ENCODE measurements at regions not wholly inside any gene's neighbourhood (a gene's known extent, or its start where the extent isn't known, plus 50 kb on each side); places are given as distances from the start of the nearest gene placed in this dataset.

DNA sequence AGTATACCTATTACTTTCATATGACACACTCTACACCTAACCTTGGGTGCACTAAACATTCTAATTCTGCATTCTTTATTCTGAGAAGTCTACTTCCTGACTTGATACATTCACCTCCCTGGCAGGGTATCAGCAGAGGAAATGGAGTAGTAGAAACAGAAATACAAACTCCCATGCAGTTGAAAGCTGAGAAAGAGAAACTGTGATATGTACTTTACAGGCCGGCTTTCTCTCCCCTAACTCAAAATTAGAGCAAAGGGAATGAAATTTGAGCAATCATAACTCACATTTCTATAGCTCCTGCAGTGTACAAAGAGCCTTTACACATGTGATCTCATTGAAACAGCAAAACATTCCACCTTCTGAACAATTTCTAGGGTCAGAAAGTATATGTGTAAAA lies 135.5 kb upstream of the COL8A1 start:
- no peak for DNase-seq (ENCODE audit: low read depth)

DNA sequence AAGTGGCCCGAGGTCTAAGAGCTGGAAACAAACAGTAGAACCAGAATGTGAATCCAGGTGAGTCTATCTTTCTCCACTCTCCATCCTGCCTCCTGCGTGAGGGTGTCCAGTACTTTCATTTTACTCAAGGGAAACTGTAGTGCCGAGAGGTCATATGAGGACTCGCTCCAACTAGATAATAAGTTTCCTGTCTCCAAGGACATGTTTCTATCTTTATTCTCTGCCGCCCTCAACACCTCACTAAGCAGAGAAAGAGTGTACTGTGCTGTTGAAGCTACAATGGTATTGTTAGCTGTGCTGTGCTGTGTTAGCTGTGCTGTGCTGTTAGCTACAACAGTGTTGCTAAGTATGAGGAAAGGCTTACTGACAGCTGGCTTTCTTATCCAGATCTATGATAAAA lies 137.9 kb upstream of the COL8A1 start:
- no peak for DNase-seq (ENCODE audit: low read depth)

DNA sequence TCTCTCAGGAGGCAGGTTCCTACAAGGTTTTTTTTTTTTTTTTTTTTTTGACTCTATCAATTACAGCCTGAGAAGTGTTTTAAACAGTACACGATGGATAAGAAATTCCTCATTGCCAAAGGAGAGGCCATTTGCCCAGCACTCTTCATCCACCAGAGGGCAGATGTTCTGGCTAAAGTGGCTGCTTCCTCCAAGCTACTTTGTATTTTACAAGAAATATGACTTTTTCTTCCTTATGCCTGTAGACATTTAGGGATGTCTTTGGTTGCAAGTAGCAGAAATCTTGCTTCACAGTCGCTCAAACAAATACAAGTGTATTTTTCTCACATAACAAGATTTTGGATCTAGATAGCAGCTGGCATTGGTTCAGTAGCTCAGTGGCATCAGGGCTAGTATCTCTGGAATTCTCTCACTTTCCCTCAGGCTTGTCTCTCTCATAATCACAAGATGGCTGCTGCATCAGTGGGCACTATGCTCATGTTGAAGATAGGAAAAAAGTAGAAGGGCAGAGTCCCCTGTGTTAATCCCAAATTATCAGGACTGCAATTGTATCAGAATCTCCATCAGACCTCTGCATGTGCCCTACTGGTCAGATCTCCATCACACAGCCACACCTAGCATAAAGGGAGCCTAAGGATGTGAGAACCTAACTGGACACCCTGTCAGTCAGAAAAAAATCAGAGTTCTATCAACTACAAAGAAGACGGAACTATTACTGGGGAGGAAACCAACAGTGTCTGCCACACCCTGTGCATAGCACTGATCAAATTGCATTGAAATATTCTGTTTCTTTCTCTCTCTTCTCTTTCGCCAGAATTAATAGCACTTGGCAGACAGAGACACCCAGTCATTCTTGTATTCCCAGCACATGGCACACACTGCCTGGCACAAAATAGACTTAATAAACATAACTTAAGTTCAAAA lies 138.9 kb upstream of the COL8A1 start:
- peak; percentile 71 for DNase-seq (ENCODE audit: low read depth)

DNA sequence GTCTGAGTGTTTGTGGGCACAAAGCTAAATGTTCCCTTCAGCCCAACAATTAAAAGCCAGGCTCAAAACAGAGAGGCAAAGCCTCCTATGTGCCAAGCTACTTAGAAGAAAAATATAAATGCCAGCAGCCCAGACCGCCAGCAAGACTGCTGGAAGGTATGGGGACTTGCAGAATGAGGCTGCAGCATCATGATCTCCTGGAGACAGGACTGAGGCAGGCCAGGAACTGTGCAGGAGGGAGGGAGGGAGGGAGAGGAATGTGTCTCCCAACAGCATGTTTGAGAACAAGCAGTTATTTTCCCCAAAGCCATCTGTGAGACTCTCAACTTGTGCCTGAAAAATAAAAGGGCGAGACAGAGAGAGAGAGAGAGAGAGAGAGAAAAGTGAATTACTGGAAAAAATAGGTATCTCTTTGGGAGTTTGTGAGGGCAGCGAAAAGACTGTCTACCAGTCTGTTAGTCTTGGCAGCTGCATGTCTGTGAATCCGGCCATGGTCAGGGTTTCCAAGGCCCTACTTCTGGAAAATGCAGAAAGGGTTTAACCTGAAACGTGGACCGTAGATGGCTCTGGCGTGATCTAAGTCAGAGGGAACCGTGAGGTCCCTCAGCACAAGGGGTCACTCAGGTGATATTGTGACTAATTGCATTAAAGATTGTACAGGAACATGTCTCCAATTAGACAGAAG lies 139.7 kb upstream of the COL8A1 start:
- DNase-seq (ENCODE audit: low read depth) = no peak

DNA sequence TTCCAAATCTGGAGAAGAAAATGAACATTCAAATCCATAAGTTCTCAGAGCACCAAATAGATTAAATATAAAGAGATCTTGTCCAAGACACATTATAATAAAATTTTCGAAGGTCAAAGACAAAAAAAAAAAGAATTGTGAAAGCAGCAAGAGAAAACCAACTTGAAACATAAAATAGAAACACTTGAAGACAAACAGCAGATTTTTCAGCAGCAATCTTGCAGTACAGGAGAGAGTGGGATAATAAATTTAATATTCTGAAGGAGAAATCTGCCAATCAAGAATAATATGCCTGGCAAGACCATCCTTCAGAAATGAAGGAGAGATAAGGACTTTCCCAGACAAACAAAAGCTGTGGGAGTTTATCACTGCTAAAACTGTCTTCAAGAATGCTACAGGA lies 150.5 kb upstream of the COL8A1 start:
- DNase-seq (ENCODE audit: low read depth) = no peak

DNA sequence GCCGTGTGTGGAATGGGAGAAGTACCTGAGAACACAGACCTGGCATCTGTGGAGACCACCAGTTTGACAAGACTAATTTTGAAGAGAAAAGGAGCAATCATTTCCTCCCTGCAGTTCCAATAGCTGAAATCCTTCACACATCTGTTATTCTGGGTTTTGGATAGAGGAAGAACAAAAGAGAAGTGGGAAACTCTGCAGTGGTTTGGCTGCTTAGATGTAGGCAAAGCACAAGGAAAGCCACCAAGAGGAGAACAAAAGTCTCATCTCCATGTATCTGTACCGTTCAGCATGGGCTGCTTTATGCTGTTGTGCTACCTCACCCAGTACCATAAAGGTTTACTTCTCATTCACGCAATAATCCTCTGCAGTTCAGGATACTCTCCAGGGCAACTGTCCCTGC lies 153.1 kb upstream of the COL8A1 start:
- no peak for DNase-seq (ENCODE audit: low read depth)

DNA sequence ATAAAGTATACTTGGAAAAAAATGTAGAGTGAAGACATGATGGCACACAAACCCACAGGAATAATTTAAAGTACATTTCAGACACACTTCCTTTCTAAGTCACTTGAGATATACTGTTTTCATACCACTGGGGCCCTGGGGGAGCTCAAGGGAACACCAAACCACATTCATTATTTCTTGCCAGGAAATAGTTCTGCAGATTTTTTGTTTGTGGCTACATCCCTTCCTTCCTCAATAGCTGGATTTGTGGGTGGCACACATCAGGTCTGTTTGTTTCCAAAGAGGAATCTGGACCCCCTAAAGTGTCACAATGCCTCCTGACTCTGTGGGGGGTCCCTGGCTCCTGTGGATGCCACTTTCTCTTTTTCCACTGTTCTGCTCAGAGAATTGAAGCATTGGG lies 153.5 kb upstream of the COL8A1 start:
- DNase-seq (ENCODE audit: low read depth) = peak; percentile 76

DNA sequence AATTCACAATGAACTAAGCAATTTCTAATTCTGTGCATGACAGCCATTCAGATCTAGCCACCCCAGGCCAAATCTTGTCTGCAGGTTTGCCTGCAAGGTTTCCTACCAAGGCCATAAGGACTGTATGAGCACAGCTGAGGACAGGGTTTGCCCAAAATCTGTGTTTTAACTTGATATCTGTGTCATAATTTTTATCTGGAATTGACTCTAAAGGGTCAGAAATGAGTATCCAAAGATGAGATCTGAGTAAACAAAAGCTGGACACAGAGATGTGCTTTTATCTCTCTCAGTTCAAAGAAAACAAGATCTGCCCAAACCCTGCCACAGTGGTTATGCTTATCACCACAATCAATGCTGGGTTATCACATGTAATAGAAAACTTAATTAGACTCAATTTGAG lies 154.6 kb upstream of the COL8A1 start:
- no peak for DNase-seq (ENCODE audit: low read depth)

DNA sequence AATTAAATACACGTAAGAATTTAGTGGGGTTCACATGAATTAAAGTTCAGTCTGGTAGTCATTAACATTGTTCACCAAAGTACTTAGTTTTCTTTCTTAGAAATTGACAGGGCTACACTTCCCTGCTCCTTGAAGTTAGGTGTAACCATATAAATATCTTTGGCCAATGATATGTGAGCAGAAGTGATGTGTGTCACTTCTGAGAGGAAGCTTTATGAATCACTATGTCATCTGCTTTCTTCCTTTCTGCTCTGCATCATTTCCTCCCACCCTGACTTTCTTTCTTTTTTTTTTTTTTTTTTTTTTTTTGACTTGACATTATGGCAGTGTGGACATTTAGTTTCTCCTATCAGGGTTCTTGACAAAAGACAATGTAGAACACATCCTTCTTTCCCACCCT lies 156.2 kb upstream of the COL8A1 start:
- no peak for DNase-seq (ENCODE audit: low read depth)

DNA sequence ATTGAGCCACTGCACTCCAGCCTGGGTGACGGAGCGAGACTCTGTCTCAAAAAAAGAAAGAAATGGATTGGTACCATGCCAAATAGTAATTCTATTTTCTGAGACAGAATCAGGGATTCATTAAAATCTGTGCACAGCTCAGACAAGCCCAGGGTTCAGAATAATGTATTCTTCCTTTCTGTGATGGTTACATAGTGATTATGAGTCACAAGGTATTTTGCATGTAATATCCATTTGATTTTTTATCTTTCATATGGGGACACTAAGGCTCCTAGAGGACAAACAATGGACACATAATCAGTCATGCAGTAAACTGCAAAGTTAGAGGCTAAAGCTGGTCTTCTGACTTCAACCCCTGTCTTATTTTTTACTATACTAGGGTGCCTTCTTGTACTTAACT lies 156.8 kb upstream of the COL8A1 start:
- DNase-seq (ENCODE audit: low read depth) = no peak

DNA sequence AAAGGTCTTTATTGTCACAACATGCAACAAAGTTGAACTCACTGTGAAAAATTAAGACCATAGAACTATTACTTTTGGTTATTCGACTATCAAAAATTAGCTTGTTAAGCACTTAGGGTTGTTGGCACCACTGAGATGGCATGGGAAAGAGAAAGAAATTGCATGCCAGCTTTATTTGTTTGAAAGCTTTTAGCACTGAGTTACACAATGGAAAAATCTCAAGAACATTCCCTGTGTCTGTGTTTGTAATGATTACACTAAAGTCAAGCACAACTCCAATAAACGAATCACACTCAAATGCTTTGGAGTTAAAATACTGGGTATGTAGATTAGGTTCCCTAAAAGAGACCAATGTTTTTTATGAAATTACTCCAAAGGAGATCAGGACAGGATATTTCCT lies 158.6 kb upstream of the COL8A1 start:
- no peak for DNase-seq (ENCODE audit: low read depth)

DNA sequence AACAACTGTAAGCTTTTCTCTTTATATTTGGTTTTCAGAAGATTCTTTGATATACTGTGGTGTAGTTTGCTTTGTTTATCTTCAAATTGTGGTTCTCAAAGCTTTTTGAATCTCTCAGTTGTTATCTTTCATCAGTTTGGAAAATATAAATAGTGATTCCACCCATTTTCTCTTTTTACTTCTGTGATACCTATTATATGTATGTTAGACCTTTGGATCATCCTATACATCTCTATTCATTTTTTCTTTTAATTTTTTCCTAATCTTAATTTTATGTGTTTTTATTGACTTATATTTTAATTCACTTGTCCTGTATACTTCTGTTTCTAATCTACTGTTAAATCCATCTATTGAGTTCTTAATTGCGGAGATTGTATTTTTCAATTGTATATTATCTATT lies 160.7 kb upstream of the COL8A1 start:
- no peak for DNase-seq (ENCODE audit: low read depth)

DNA sequence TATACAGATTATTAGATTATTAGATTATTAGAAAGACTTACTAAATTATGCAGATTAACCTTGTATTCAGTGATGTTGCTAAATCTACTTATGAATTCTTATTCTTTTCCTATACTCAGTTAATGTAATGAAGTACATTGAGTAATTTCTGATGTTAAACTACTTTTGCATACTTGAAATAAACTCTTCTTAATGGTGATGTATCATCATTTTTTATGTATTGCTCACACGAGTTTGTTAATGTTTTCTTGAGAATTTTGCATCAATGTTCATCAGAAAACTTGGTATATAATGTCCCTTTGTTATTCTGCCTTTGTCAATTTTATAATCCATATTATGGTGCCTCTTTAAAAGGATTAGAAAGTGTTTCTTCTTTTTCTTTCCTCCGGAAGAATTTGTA lies 163.2 kb upstream of the COL8A1 start:
- no peak for DNase-seq (ENCODE audit: low read depth)

DNA sequence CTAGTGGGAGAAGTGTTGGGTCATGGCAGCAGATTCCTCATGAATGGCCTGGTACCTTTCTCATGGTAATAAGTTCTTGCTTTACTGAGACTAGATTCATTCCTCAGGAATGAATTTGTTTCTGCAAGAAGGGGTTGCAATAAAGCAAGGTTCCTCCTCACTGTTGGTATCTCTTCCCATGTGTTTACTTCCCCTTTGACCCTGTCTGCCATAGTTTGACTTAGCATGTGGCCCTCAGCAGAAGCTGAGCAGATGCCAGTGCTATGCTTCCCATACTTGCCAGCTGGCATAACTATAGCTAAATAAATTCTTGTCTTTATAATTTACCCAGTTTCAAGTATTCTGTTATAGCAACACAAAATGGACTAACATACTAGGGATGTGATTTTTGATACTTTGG lies 163.6 kb upstream of the COL8A1 start:
- DNase-seq (ENCODE audit: low read depth) = no peak

DNA sequence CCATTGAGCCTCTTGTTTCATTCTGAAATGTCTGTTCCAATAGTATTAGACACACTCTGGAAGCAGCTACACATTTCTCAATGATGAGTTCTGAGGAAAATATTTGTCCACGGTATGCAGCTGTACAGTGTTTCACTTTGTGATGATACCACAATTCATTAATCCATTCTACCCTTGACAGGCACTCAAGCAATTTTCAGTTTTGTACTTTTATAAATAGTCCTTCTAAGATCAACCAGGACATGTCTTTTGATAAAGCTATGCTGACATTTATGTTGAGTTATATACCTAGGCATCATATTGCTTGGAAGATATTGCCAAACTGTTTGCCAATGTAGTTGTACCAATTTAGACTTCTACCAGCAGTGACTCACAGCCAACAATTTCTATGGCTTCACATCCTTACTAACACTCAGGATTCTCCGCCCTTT lies 165.1 kb upstream of the COL8A1 start:
- peak; percentile 72 for DNase-seq (ENCODE audit: low read depth)

DNA sequence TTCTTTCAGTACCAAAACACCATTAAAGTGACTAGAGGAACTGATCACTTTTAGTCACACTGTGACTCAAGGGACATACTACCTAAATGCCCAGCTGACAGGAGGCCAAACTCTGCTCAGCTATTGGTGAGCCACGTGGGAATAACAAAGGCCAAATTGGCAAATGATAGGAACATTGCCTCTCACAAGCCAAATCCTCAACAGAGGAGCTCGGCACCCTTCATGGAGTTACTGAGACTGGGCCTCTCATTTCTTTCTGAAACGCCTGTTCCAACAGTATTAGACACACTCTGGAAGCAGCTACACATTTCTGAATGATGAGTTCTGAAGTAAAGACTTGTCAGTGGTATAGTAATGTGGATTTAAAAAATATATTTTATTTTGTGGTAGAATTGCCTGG lies 166.0 kb upstream of the COL8A1 start:
- no peak for DNase-seq (ENCODE audit: low read depth)

DNA sequence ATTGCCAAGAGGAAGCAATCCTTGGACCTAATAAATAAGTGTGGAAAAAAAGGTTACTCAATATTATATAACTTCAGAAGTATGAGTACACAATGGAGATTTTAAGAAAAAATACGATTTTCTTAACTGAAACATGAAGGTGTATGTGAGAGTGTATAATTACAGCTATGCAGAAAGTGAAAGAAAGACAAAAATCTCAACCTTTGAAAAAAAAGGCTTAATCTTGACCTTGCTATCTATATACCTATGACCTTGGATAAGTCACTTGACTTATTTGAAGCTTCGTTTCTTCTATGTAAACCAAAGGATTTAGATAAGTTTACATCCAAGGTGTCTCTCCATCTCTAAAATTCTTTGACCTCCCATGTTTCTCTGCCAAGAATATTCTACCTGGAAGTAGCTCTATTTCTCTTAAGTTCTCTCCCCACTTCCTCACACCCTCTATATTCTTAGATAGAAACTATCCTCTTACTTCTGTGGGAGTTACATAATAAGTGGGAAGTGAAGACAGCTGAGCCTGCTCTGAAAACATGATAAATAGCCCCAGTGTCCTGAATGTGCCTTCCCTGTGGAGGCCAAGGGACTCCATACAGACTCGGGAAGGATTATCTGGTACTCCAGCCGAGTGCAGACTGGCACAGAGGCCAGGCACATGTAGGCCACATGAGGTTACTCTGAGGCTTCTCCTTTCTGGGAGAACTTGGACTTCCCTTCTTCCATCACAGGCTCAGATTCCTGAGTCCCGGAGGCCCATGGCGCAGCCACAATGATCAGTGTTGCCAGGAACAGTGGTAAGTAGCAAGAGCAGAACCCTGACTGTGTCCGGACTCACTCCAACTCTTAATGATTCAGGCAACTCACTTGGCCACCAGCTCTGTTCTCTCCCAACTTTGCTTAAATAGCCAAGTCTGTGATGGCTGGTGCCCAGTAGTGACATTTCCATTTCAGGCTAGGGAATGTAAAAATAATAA lies 166.8 kb upstream of the COL8A1 start:
- no peak for DNase-seq (ENCODE audit: low read depth)

DNA sequence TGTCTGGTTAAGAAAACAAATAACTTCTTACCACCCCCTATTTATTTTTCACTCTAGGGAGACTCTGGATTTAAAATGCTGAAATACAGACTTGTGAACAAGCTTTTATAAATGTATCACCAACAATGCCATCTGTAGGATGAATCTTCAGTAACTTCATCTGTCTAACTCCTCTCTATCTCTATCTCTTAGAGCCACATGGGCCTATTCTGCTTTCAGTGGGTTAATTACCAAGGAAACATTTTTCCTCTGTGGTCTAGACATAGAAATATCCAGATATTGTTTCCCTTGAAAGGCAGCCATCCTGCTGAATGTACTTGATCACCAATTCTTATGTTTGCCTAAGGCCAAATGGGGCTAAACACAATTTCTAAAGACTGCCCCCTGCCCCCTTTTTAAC lies 167.6 kb upstream of the COL8A1 start:
- DNase-seq (ENCODE audit: low read depth) = no peak

DNA sequence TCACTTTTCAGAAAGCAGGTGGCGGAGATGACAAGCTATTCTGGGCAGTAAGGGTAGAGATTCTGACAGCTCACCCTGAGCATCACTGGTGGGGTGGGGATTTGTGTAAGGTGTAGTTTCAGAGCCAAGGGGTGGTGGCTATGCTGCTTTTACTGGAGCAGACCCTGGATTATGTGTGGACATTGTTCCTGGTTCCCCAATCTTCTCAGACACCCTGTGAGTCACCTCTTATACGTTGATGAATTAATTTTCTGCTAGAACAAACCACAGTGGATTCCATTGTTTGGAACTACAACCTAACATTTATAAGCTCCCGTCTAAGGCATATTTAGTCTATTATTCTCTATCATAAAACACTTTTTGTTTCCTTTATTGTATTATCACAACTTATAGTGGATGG lies 169.5 kb upstream of the COL8A1 start:
- DNase-seq (ENCODE audit: low read depth) = no peak

DNA sequence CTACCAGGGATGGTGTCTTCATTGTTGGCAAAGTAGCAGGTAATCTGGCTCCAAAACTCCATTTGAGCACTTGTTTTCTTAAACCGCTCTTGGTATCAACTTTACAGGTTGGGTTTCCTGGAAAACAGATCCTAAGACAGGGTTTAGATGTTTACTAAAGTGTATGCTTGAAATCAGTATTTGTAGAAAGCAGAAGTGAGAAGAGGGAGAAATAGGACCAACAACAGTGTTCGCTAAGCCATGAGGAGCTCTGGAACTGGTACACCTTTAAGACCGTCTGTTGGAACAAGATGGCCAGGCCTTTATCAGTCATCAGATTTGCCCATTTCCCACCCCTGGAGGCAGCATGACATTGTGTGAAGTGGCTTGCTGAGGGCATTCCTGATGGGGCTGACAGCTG lies 171.0 kb upstream of the COL8A1 start:
- no peak for DNase-seq (ENCODE audit: low read depth)

DNA sequence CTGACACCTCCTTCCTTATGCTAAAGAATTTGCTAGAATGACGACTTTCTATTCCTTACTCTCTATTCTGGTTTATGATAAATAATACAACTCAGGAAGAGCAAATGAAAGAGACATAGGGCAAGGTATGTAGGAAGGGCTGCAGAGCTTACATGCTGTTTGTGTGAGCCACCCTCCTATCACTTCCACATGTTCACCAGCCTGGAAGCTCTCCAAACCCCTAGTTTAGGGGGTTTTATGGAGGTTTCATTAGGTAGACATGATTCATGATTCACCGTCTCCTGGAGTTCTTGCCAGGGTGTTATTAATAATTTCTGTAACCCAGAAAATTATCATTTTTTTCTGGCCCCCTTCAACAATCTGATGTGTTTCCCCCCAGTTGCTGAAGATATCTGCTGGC lies 172.1 kb upstream of the COL8A1 start:
- DNase-seq (ENCODE audit: low read depth) = no peak

DNA sequence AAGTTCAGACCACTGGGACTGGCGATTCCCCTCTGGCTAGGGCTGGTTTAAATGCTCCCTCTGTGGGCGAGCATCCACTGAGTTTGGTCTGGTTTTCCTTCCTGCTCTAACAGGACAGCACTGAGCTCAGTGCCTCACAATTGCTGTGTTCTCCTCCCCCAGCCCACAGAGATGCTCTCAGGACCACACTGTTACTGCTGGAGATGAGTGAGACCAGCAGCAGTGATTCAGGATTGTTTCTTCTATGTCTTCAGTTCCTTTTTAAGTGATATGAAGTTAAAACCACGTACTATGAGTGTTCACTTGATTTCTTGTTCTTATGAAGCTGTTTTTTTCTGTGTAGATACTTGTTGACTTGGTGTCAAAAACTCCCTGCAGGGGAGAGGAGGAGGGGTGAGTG lies 180.4 kb upstream of the COL8A1 start:
- DNase-seq (ENCODE audit: low read depth) = no peak

All from LHCN-M2 (cell line).